Neural progenitor cell (in vitro differentiated cells): ENCODE measurements at regions not wholly inside any gene's neighbourhood (a gene's known extent, or its start where the extent isn't known, plus 50 kb on each side); places are given as distances from the start of the nearest gene placed in this dataset.
A peak's percentile ranks its signal among the peaks of the same experiment; 100 is the strongest.

Experiments
- DNase-seq: peaks from one replicate; pipeline ENCODE4 v3.0.0-alpha.2; 2016; ENCODE audit warnings: low spot score
- H2AFZ ChIP-seq: fragments of 200-600 bp; sonication (generic); replicated peaks from 2 replicates; pipeline ENCODE4 v1.6.1; 2016; ENCODE audit warnings: antibody characterized with exemption
- H3F3A ChIP-seq: fragments of 200-600 bp; sonication (generic); 2 replicates; pipeline ENCODE4 v1.6.1; 2016; ENCODE audit warnings: antibody characterized with exemption, low read depth
- H3K27ac ChIP-seq: fragments of 200-600 bp; sonication (generic); 2 replicates; pipeline ENCODE4 v1.5.1; 2016; ENCODE audit warnings: mild to moderate bottlenecking
- H3K27me3 ChIP-seq: fragments of 200-600 bp; sonication (generic); 2 replicates; pipeline ENCODE4 v1.6.1; 2016; ENCODE audit warnings: mild to moderate bottlenecking, moderate library complexity
- H3K36me3 ChIP-seq: fragments of 200-600 bp; sonication (generic); 2 replicates; pipeline ENCODE4 v1.5.1; 2016
- H3K4me1 ChIP-seq: fragments of 200-600 bp; sonication (generic); 2 replicates; pipeline ENCODE4 v1.6.1; 2016; ENCODE audit warnings: mixed run types
- H3K4me2 ChIP-seq: fragments of 200-600 bp; sonication (generic); 2 replicates; pipeline ENCODE4 v1.6.1; 2016
- H3K4me3 ChIP-seq: fragments of 200-600 bp; sonication (generic); 2 replicates; pipeline ENCODE4 v1.5.1; 2016
- H3K79me2 ChIP-seq: fragments of 200-600 bp; sonication (generic); 2 replicates; pipeline ENCODE4 v1.6.1; 2016; ENCODE audit warnings: low read depth
- H3K9ac ChIP-seq: fragments of 200-600 bp; sonication (generic); 2 replicates; pipeline ENCODE4 v1.6.1; 2016
- H3K9me3 ChIP-seq: fragments of 200-600 bp; sonication (generic); 2 replicates; pipeline ENCODE4 v1.5.1; 2016; ENCODE audit warnings: low read depth
- H4K20me1 ChIP-seq: fragments of 200-600 bp; sonication (generic); 2 replicates; pipeline ENCODE4 v1.6.1; 2016; ENCODE audit warnings: low read depth
- H3K27ac Mint-ChIP-seq: 3 replicates; pipeline ENCODE4 v1.8.0; 2021; ENCODE audit warnings: mixed read lengths
- H3K27me3 Mint-ChIP-seq: 2 replicates; pipeline ENCODE4 v1.8.0; 2022; ENCODE audit warnings: low read depth, mild to moderate bottlenecking, inconsistent platforms, moderate library complexity, mixed read lengths; ENCODE audit not compliant: insufficient read depth
- H3K36me3 Mint-ChIP-seq: 3 replicates; pipeline ENCODE4 v1.8.0; 2021; ENCODE audit warnings: mixed read lengths
- H3K4me1 Mint-ChIP-seq: 3 replicates; pipeline ENCODE4 v1.8.0; 2021; ENCODE audit warnings: mixed read lengths
- H3K4me3 Mint-ChIP-seq: 3 replicates; pipeline ENCODE4 v1.8.0; 2021; ENCODE audit warnings: mild to moderate bottlenecking, moderate library complexity, mixed read lengths
- H3K9me3 Mint-ChIP-seq: 3 replicates; pipeline ENCODE4 v1.8.0; 2020; ENCODE audit warnings: mixed read lengths
- CTCF ChIP-seq: fragments of 200-600 bp; sonication (generic); IDR thresholded peaks from 2 replicates; pipeline ENCODE4 v1.5.1; 2017; ENCODE audit warnings: antibody characterized with exemption, mild to moderate bottlenecking
- EZH2 ChIP-seq: fragments of 200-600 bp; sonication (generic); IDR thresholded peaks from 2 replicates; pipeline ENCODE4 v1.6.1; 2017; ENCODE audit warnings: antibody characterized with exemption, mild to moderate bottlenecking, moderate library complexity
- EZH2phosphoT487 ChIP-seq: fragments of 200-600 bp; sonication (generic); IDR thresholded peaks from 2 replicates; pipeline ENCODE4 v1.6.1; 2017; ENCODE audit warnings: antibody characterized with exemption

DNA sequence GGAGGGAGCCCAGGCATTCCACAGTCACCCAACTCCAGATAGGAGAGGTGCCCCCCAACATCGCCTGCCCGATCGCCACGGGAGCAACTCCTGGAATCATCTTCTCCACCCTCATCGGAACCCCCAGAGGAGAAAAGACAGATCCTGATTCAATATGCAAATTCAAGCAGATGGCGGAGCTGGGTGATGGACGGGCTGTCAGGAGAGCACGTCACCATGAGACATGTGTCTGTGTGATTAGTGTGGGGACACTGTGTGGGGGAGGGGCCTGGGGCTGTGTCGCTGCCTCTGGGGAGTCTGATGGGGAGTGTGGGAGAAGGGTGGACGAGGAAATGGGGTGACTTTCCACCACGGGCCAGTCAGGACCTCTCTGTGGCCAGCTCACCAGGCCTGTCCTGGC is 90.2 kb upstream of the CSF3R start:
- Mint-ChIP-seq H3K4me1 (no peaks in the 10 kb centered on the region), H3K9me3 (no peaks in the 10 kb centered on the region), H3K27me3 (peaks cover 8% of the 10 kb centered on the region), H3K36me3 (no peaks in the 10 kb centered on the region), H3K4me3 (no peak overlapping the region), H3K27ac (no peak overlapping the region)
- H3K27me3 ChIP-seq, result peaks cover 4% of the 10 kb centered on the region
- H3K9ac ChIP-seq, result no peak overlapping the region
- no peak for DNase-seq
- no peaks in the 10 kb centered on the region for H3K79me2 ChIP-seq
- no peaks in the 10 kb centered on the region for H3K36me3 ChIP-seq
- H4K20me1 ChIP-seq, result no peaks in the 10 kb centered on the region
- TF ChIP-seq CTCF (no peak), EZH2 (no peak), EZH2phosphoT487 (no peak)
- no peaks in the 10 kb centered on the region for H3K9me3 ChIP-seq
- no peak overlapping the region for H2AFZ ChIP-seq
- H3K4me1 ChIP-seq, result peaks cover 10% of the 10 kb centered on the region
- H3K4me2 ChIP-seq, result no peak overlapping the region
- peaks cover 11% of the 10 kb centered on the region for H3F3A ChIP-seq
- no peak overlapping the region for H3K27ac ChIP-seq
- H3K4me3 ChIP-seq, result no peak overlapping the region

DNA sequence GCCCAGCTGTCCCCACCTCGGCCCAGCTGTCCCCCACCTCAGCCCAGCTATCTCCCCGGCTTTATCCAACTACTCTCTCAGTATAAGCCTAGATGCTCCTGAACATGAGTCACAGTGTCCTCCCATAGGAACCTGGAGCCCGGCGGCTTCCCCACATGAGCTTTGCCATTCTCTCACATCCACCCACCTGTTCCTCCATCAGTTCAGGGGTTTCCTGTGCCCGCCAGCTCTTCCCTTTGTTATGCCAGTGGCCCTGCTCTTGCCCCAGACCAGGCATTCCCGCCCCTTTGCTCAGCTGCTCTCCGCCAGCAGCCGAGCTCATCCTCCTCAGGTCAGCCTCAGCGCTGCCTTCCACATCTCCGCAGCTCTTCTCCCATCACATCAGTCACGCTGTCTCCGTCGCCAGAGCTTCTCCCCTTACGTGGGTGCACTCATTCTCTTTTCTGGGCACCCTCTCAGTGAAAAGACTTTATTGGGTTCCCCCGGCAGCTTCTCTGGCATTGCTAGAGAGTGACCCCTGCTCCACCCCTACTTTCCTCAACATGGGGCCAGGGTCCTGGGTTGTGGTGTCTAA is 89.5 kb upstream of the CSF3R start:
- Histone ChIP-seq H3K79me2 (no peaks in the 10 kb centered on the region), H3K27ac (no peak overlapping the region), H2AFZ (no peak overlapping the region), H3K9ac (no peak overlapping the region), H3F3A (peaks cover 12% of the 10 kb centered on the region), H3K27me3 (peaks cover 4% of the 10 kb centered on the region), H3K4me3 (no peak overlapping the region), H3K9me3 (no peaks in the 10 kb centered on the region), H3K4me2 (no peak overlapping the region), H3K4me1 (peaks cover 16% of the 10 kb centered on the region), H4K20me1 (no peaks in the 10 kb centered on the region), H3K36me3 (no peaks in the 10 kb centered on the region)
- DNase-seq, result no peak
- no peaks in the 10 kb centered on the region for H3K9me3 Mint-ChIP-seq
- H3K4me1 Mint-ChIP-seq, result no peaks in the 10 kb centered on the region
- H3K4me3 Mint-ChIP-seq, result no peak overlapping the region
- H3K27me3 Mint-ChIP-seq, result peaks cover 8% of the 10 kb centered on the region
- TF ChIP-seq EZH2, result no peak
- no peak for TF ChIP-seq CTCF
- no peak for TF ChIP-seq EZH2phosphoT487
- H3K36me3 Mint-ChIP-seq, result no peaks in the 10 kb centered on the region
- peak overlapping the region; percentile 5 for H3K27ac Mint-ChIP-seq

DNA sequence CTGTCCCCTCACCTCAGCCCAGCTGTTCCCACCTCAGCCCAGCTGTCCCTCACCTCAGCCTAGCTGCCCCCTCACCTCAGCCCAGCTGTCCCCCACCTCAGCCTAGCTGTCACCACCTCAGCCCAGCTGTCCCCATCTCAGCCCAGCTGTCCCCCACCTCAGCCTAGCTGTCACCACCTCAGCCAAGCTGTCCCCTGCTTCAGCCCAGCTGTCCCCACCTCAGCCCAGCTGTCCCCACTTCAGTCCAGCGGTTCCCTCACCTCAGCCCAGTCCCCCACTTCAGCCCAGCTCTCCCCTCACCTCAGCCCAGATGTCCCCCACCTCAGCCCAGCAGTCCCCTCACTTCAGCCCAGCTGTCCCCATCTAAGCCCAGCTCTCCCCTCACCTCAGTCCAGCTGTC is 88.4 kb upstream of the CSF3R start:
- H3K36me3 ChIP-seq, result no peaks in the 10 kb centered on the region
- peaks cover 8% of the 10 kb centered on the region for H3K27me3 Mint-ChIP-seq
- H3K36me3 Mint-ChIP-seq, result no peaks in the 10 kb centered on the region
- TF ChIP-seq EZH2, result no peak
- TF ChIP-seq EZH2phosphoT487, result no peak
- TF ChIP-seq CTCF, result no peak
- H3K4me1 Mint-ChIP-seq, result no peaks in the 10 kb centered on the region
- H3K27ac ChIP-seq, result no peak overlapping the region
- no peak overlapping the region for H2AFZ ChIP-seq
- H3K4me3 Mint-ChIP-seq, result no peak overlapping the region
- no peaks in the 10 kb centered on the region for H3K9me3 ChIP-seq
- no peak overlapping the region for H3K9ac ChIP-seq
- H3F3A ChIP-seq, result peaks cover 3% of the 10 kb centered on the region
- no peak overlapping the region for H3K27ac Mint-ChIP-seq
- peaks cover 8% of the 10 kb centered on the region for H3K4me1 ChIP-seq
- no peaks in the 10 kb centered on the region for H3K9me3 Mint-ChIP-seq
- H4K20me1 ChIP-seq, result no peaks in the 10 kb centered on the region
- peaks cover 4% of the 10 kb centered on the region for H3K27me3 ChIP-seq
- no peaks in the 10 kb centered on the region for H3K79me2 ChIP-seq
- no peak overlapping the region for H3K4me2 ChIP-seq
- DNase-seq, result no peak
- H3K4me3 ChIP-seq, result no peak overlapping the region
